ENCODE measurements at regions not wholly inside any gene's neighbourhood (a gene's known extent, or its start where the extent isn't known, plus 50 kb on each side); places are given as distances from the start of the nearest gene placed in this dataset.
"Not testable (repeated sequence)": the region's sequence is repeated elsewhere in the genome, so short reads cannot be mapped to it uniquely, and the experiment has no call there.

GRCh38 chrX:3910611-3911010, 197.2 kb upstream of the PRKX start:
- not testable (repeated sequence) for H3K27me3 ChIP-seq (ENCODE audit: control insufficient read depth, insufficient read depth, low read length); H3K4me3 ChIP-seq (ENCODE audit: low read length); H3K9me3 ChIP-seq (ENCODE audit: control insufficient read depth, low read depth, low read length); H3K27ac ChIP-seq (ENCODE audit: low read length); H3K36me3 ChIP-seq (ENCODE audit: control insufficient read depth, insufficient read depth, low read length); DNase-seq; H3K4me1 ChIP-seq (ENCODE audit: control insufficient read depth, insufficient read depth, low read length)
- no CpG with 5 or more reads among the region's 5 CpGs for WGBS (ENCODE audit: insufficient coverage, low lambda C conversion rate)

- not testable (repeated sequence) for H3K4me1 ChIP-seq (ENCODE audit: control insufficient read depth, insufficient read depth, low read length); H3K4me3 ChIP-seq (ENCODE audit: low read length); H3K27me3 ChIP-seq (ENCODE audit: control insufficient read depth, insufficient read depth, low read length); H3K9me3 ChIP-seq (ENCODE audit: control insufficient read depth, low read depth, low read length); H3K27ac ChIP-seq (ENCODE audit: low read length); DNase-seq; H3K36me3 ChIP-seq (ENCODE audit: control insufficient read depth, insufficient read depth, low read length)
- WGBS (ENCODE audit: insufficient coverage, low lambda C conversion rate): no CpG with 5 or more reads among the region's 19 CpGs
These were observed 192.2 kb upstream of the PRKX start for GRCh38 chrX:3905522-3906258.

GRCh38 chrX:3902222-3902621, 188.8 kb upstream of the PRKX start:
- H3K4me1 ChIP-seq (ENCODE audit: control insufficient read depth, insufficient read depth, low read length); H3K36me3 ChIP-seq (ENCODE audit: control insufficient read depth, insufficient read depth, low read length); H3K9me3 ChIP-seq (ENCODE audit: control insufficient read depth, low read depth, low read length); DNase-seq; H3K4me3 ChIP-seq (ENCODE audit: low read length); H3K27ac ChIP-seq (ENCODE audit: low read length); H3K27me3 ChIP-seq (ENCODE audit: control insufficient read depth, insufficient read depth, low read length): not testable (repeated sequence)
- no CpG with 5 or more reads among the region's 11 CpGs for WGBS (ENCODE audit: insufficient coverage, low lambda C conversion rate)

DNA sequence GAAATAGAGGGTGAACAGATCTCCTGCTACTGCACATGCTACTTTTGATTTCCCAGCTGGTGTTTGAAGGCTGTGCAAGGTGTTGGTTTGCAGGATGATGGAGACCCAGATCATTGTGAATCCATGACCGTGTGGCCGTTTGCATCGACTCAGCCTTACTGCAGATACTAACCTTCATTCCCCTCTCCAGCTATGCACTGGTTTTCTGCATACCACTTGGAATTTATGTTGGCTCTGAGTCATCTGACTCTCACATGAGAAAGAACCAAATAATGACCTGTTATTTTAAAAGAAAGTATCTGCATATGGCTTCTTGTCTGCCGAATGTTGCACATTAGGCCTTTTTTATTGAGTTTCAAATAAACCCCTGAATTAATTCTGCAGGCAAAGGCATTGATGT, 183.3 kb upstream of the PRKX start:
- not testable (repeated sequence) for H3K27ac ChIP-seq (ENCODE audit: low read length)
- no CpG with 5 or more reads among the region's 4 CpGs for WGBS (ENCODE audit: insufficient coverage, low lambda C conversion rate)

GRCh38 chrX:3882553-3882920, 169.1 kb upstream of the PRKX start:
- no CpG with 5 or more reads among the region's 5 CpGs for WGBS (ENCODE audit: insufficient coverage, low lambda C conversion rate)
- not testable (repeated sequence) for H3K4me1 ChIP-seq (ENCODE audit: control insufficient read depth, insufficient read depth, low read length); H3K27me3 ChIP-seq (ENCODE audit: control insufficient read depth, insufficient read depth, low read length); H3K27ac ChIP-seq (ENCODE audit: low read length); DNase-seq; H3K9me3 ChIP-seq (ENCODE audit: control insufficient read depth, low read depth, low read length); H3K4me3 ChIP-seq (ENCODE audit: low read length); H3K36me3 ChIP-seq (ENCODE audit: control insufficient read depth, insufficient read depth, low read length)

More for the DNA sequence above, 183.3 kb upstream of the PRKX start:
- not testable (repeated sequence) for H3K4me3 ChIP-seq (ENCODE audit: low read length); H3K36me3 ChIP-seq (ENCODE audit: control insufficient read depth, insufficient read depth, low read length); H3K27me3 ChIP-seq (ENCODE audit: control insufficient read depth, insufficient read depth, low read length); H3K4me1 ChIP-seq (ENCODE audit: control insufficient read depth, insufficient read depth, low read length); H3K9me3 ChIP-seq (ENCODE audit: control insufficient read depth, low read depth, low read length); DNase-seq

DNA sequence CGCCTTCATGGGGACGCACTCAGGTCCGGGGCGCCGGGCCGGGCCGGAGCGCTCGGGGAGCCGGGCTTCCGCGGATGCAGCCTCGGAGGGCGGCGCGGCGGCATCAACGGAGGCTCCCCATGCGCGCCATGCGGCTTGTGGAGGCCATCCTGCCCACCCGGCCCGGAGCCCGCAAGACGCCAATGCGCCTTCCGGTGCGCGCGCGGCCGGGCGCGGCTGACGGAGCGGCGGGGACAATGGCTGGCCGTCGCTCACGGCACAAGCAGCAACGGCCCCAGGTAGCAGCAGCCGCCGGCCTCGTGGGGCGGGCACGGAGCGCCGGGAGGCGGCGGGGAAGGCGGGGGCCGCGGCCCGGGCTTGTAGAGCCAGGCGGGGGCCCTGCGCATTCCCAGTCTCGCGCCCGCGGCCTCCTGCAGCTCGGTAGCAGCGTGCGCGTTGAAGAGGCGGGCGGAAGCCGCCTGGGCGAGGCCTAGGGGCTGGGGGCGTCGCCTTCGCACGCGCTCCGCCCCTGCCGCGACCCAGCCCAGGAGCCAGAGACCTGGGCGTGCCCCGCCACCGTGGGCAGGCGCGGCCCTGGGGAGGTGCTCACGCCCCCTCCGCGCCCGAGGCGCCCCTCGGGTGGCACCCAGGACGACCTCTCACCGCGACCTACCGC, 168.6 kb upstream of the PRKX start:
- no CpG with 5 or more reads among the region's 91 CpGs for WGBS (ENCODE audit: insufficient coverage, low lambda C conversion rate)

DNA sequence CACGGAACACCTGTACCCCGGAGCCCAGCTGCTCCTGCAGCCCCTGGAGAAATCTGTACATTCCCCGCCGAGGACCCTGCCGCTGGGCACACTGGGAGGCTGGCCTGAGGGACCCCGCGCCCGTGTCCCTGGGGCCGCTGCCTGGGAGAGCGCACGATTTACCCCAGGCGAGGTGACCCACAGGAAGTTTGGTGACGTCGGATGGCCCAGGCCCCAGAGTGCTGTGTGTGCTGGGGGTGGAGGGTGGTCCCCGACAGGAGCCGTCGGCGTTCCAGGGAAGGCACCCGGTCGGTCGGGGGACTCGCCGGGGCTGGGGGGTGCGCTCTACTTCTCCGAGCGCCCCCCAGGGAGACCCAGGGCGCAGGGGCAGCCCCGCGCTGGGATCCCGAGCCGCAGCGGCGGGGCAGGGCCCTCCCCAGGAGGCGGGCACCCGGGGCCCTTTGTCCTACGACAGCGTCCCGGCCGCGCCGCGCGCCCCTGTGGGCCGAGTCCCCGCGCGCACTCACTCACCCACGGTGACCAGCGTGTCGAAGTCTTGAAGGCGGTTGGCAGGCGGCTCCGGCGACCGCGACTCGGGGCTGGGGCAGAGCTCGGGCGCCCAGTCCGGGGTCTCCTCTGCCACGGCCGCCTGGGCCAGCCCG, 167.9 kb upstream of the PRKX start:
- not testable (repeated sequence) for H3K4me3 ChIP-seq (ENCODE audit: low read length); H3K36me3 ChIP-seq (ENCODE audit: control insufficient read depth, insufficient read depth, low read length); H3K27me3 ChIP-seq (ENCODE audit: control insufficient read depth, insufficient read depth, low read length); H3K27ac ChIP-seq (ENCODE audit: low read length); H3K9me3 ChIP-seq (ENCODE audit: control insufficient read depth, low read depth, low read length); DNase-seq; H3K4me1 ChIP-seq (ENCODE audit: control insufficient read depth, insufficient read depth, low read length)
- WGBS (ENCODE audit: insufficient coverage, low lambda C conversion rate): no CpG with 5 or more reads among the region's 63 CpGs

More for the DNA sequence above, 168.6 kb upstream of the PRKX start:
- not testable (repeated sequence) for H3K4me1 ChIP-seq (ENCODE audit: control insufficient read depth, insufficient read depth, low read length); H3K9me3 ChIP-seq (ENCODE audit: control insufficient read depth, low read depth, low read length); H3K36me3 ChIP-seq (ENCODE audit: control insufficient read depth, insufficient read depth, low read length); H3K27ac ChIP-seq (ENCODE audit: low read length); H3K4me3 ChIP-seq (ENCODE audit: low read length); H3K27me3 ChIP-seq (ENCODE audit: control insufficient read depth, insufficient read depth, low read length); DNase-seq

GRCh38 chrX:3876393-3876792, 162.9 kb upstream of the PRKX start:
- not testable (repeated sequence) for H3K4me3 ChIP-seq (ENCODE audit: low read length); DNase-seq; H3K9me3 ChIP-seq (ENCODE audit: control insufficient read depth, low read depth, low read length); H3K27me3 ChIP-seq (ENCODE audit: control insufficient read depth, insufficient read depth, low read length); H3K4me1 ChIP-seq (ENCODE audit: control insufficient read depth, insufficient read depth, low read length); H3K27ac ChIP-seq (ENCODE audit: low read length); H3K36me3 ChIP-seq (ENCODE audit: control insufficient read depth, insufficient read depth, low read length)
- WGBS (ENCODE audit: insufficient coverage, low lambda C conversion rate): no CpG with 5 or more reads among the region's 28 CpGs

- WGBS (ENCODE audit: insufficient coverage, low lambda C conversion rate): no CpG with 5 or more reads among the region's 12 CpGs
- DNase-seq; H3K27me3 ChIP-seq (ENCODE audit: control insufficient read depth, insufficient read depth, low read length); H3K9me3 ChIP-seq (ENCODE audit: control insufficient read depth, low read depth, low read length); H3K4me3 ChIP-seq (ENCODE audit: low read length); H3K36me3 ChIP-seq (ENCODE audit: control insufficient read depth, insufficient read depth, low read length); H3K4me1 ChIP-seq (ENCODE audit: control insufficient read depth, insufficient read depth, low read length); H3K27ac ChIP-seq (ENCODE audit: low read length): not testable (repeated sequence)
These were observed 162.2 kb upstream of the PRKX start for GRCh38 chrX:3875638-3876037.

DNA sequence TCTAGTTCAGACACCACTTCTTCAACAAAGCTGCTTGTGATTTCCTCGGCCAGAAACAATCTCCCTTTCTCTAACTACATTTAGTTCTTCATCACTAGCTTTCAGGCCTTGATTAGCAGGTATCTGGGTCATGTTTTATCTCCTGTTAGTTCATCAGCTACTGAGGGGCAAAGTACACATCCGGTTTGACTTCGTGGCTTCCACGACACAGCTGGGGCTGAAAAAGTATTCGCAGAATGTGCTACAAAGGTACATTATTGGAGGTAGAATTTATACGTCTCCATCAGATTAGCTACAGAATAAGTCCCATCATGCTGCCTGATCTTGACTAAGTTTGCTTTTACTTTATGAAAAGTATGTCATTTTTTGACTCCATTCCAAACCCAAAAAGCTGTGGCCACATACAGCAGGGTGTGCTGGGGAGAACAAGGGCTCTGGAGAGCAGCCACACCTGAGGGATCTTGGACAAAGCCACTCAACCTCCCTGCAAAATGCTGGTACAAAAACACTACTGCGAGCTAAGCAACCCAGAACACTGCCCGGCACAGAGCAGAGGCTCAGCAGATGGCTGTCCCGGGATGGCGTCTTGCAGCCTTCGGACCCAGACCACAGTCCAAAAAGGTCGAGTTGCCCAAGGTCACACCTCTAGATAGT, 158.9 kb upstream of the PRKX start:
- no CpG with 5 or more reads among the region's 12 CpGs for WGBS (ENCODE audit: insufficient coverage, low lambda C conversion rate)
- H3K27ac ChIP-seq (ENCODE audit: low read length); DNase-seq; H3K36me3 ChIP-seq (ENCODE audit: control insufficient read depth, insufficient read depth, low read length); H3K27me3 ChIP-seq (ENCODE audit: control insufficient read depth, insufficient read depth, low read length); H3K4me3 ChIP-seq (ENCODE audit: low read length); H3K9me3 ChIP-seq (ENCODE audit: control insufficient read depth, low read depth, low read length); H3K4me1 ChIP-seq (ENCODE audit: control insufficient read depth, insufficient read depth, low read length): not testable (repeated sequence)

All from large intestine (tissue), 3 donors.